Gastrocnemius medialis (tissue), 4 donors: ENCODE measurements at regions not wholly inside any gene's neighbourhood (a gene's known extent, or its start where the extent isn't known, plus 50 kb on each side); places are given as distances from the start of the nearest gene placed in this dataset.

Source experiments
- ATAC-seq, 2 donors: fragments of 150-250 bp; one replicate each; pipeline ENCODE4 v1.9.1; 2016
- DNase-seq, 2 donors: peaks; one replicate each; pipeline ENCODE4 v3.0.0-alpha.2; 2019
- H3K27ac ChIP-seq, 4 donors: fragments of 200-600 bp; sonication (generic); 1 replicate in 1 of 4; 2 replicates in 3 of 4; pipeline ENCODE4 v1.5.1; 2016 to 2018; ENCODE audit warnings: mild to moderate bottlenecking in 2 of 4, moderate library complexity in 1 of 4
- H3K27me3 ChIP-seq, 3 donors: fragments of 200-600 bp; sonication (generic) in 2 of 3; 1 replicate in 1 of 3; 2 replicates in 2 of 3; pipeline versions ENCODE4 v1.5.1 to v1.6.0; 2016 to 2019; ENCODE audit warnings: mild to moderate bottlenecking in 1 of 3, moderate library complexity in 1 of 3
- H3K36me3 ChIP-seq, 2 donors: fragments of 200-600 bp; sonication (generic) in 1 of 2; one replicate each; pipeline ENCODE4 v1.5.1; 2017 to 2018
- H3K4me1 ChIP-seq, 2 donors: fragments of 200-600 bp; sonication (generic) in 1 of 2; one replicate each; pipeline ENCODE4 v1.5.1; 2016 to 2017; ENCODE audit warnings: mild to moderate bottlenecking in 2 of 2
- H3K4me3 ChIP-seq, 4 donors: fragments of 200-600 bp; sonication (generic) in 3 of 4; 1 replicate in 1 of 4; 2 replicates in 3 of 4; pipeline ENCODE4 v1.5.1; 2016 to 2019; ENCODE audit warnings: mild to moderate bottlenecking in 2 of 4
- H3K9me3 ChIP-seq, 3 donors: fragments of 200-600 bp; sonication (generic) in 2 of 3; 1 replicate in 1 of 3; 2 replicates in 2 of 3; pipeline ENCODE4 v1.5.1; 2016 to 2019
- CTCF ChIP-seq, 5 experiments: fragments of 450-650 bp in 3 of 5; fragments of 200-600 bp in 2 of 5; sonication (generic) in 2 of 5; IDR thresholded peaks in 4 of 5; conservative IDR thresholded peaks in 1 of 5; 1 replicate in 4 of 5; 2 replicates in 1 of 5; pipeline ENCODE4 v1.5.1; 2016 to 2019; ENCODE audit warnings: antibody characterized with exemption in 5 of 5, mild to moderate bottlenecking in 3 of 5, moderate library complexity in 3 of 5
- POLR2A ChIP-seq, 2 donors: fragments of 450-650 bp; IDR thresholded peaks; one replicate each; pipeline ENCODE4 v1.6.1; 2017; ENCODE audit warnings: antibody characterized with exemption in 2 of 2, mild to moderate bottlenecking in 2 of 2, moderate library complexity in 2 of 2
- in situ Hi-C, 4 donors: fragments of 200-750 bp; cut with MboI; loops; one replicate each; pipeline versions ENCODE4 v1.15.0 to v1.8.0; 2017; ENCODE audit warnings: low sequenced_read_pairs in 4 of 4
- intact Hi-C: fragments of 100-400 bp; cut with DNase I; formaldehyde crosslinking; loops from one replicate; pipeline ENCODE4 v1.15.1; 2023; ENCODE audit warnings: low total_unique reads

GRCh38 chr6:149208134-149208601 lies 109.3 kb upstream of the TAB2 start:
- H3K36me3 ChIP-seq, result no peaks in the 10 kb centered on the region
- no peak overlapping the region for H3K27ac ChIP-seq
- DNase-seq (no peak), ATAC-seq (no peak)
- no peaks in the 10 kb centered on the region for H3K9me3 ChIP-seq
- no peak overlapping the region for H3K4me3 ChIP-seq
- no peaks in the 10 kb centered on the region for H3K27me3 ChIP-seq
- TF ChIP-seq CTCF (IDR thresholded peaks at IDR 0.05 in 4 of 5, conservative IDR thresholded peaks at IDR 0.05 in 1 of 5), result no peak
- TF ChIP-seq POLR2A (IDR thresholded peaks at IDR 0.05), result no peak
- in situ Hi-C loops, result no loop called here
- H3K4me1 ChIP-seq, result no peaks in the 10 kb centered on the region
- intact Hi-C loops, result no loop called here

GRCh38 chr6:149209871-149210775 lies 107.4 kb upstream of the TAB2 start:
- no peaks in the 10 kb centered on the region for H3K4me1 ChIP-seq
- intact Hi-C loops, result no loop called here
- no peaks in the 10 kb centered on the region for H3K27me3 ChIP-seq
- no peak overlapping the region for H3K27ac ChIP-seq
- in situ Hi-C loops, result no loop called here
- no peak for DNase-seq
- H3K4me3 ChIP-seq, result no peak overlapping the region
- no peak for ATAC-seq
- TF ChIP-seq POLR2A (IDR thresholded peaks at IDR 0.05) (no peak), CTCF (IDR thresholded peaks at IDR 0.05 in 4 of 5, conservative IDR thresholded peaks at IDR 0.05 in 1 of 5) (no peak)
- H3K36me3 ChIP-seq, result no peaks in the 10 kb centered on the region
- H3K9me3 ChIP-seq, result no peaks in the 10 kb centered on the region

- intact Hi-C loops (no loop called here), in situ Hi-C loops (no loop called here)
- TF ChIP-seq CTCF (IDR thresholded peaks at IDR 0.05 in 4 of 5, conservative IDR thresholded peaks at IDR 0.05 in 1 of 5), result no peak
- TF ChIP-seq POLR2A (IDR thresholded peaks at IDR 0.05), result no peak
- no peaks in the 10 kb centered on the region for H3K27me3 ChIP-seq
- no peaks in the 10 kb centered on the region for H3K4me1 ChIP-seq
- H3K9me3 ChIP-seq, result no peaks in the 10 kb centered on the region
- DNase-seq (no peak), ATAC-seq (no peak)
- no peak overlapping the region for H3K4me3 ChIP-seq
- no peaks in the 10 kb centered on the region for H3K36me3 ChIP-seq
- no peak overlapping the region for H3K27ac ChIP-seq
Observed at GRCh38 chr6:149211046-149211571, 106.4 kb upstream of the TAB2 start.

GRCh38 chr6:149212206-149212605 lies 105.3 kb upstream of the TAB2 start:
- no peaks in the 10 kb centered on the region for H3K27me3 ChIP-seq
- TF ChIP-seq POLR2A (IDR thresholded peaks at IDR 0.05), result no peak
- H3K4me1 ChIP-seq, result no peaks in the 10 kb centered on the region
- no peaks in the 10 kb centered on the region for H3K9me3 ChIP-seq
- H3K27ac ChIP-seq, result no peak overlapping the region
- intact Hi-C loops, result no loop called here
- H3K36me3 ChIP-seq, result no peaks in the 10 kb centered on the region
- no peak for ATAC-seq
- DNase-seq, result no peak
- in situ Hi-C loops, result no loop called here
- no peak overlapping the region for H3K4me3 ChIP-seq

- TF ChIP-seq CTCF (IDR thresholded peaks at IDR 0.05 in 4 of 5, conservative IDR thresholded peaks at IDR 0.05 in 1 of 5) (no peak), POLR2A (IDR thresholded peaks at IDR 0.05) (no peak)
- DNase-seq (no peak), ATAC-seq (no peak)
- H3K36me3 ChIP-seq, result no peaks in the 10 kb centered on the region
- no peaks in the 10 kb centered on the region for H3K27me3 ChIP-seq
- H3K27ac ChIP-seq, result no peak overlapping the region
- H3K4me3 ChIP-seq, result no peak overlapping the region
- intact Hi-C loops (no loop called here), in situ Hi-C loops (no loop called here)
- H3K9me3 ChIP-seq, result no peaks in the 10 kb centered on the region
- H3K4me1 ChIP-seq, result no peaks in the 10 kb centered on the region
Observed at GRCh38 chr6:149212892-149213801, 104.4 kb upstream of the TAB2 start.
